HG02588 (cell line): ENCODE measurements at regions not wholly inside any gene's neighbourhood (a gene's known extent, or its start where the extent isn't known, plus 50 kb on each side); places are given as distances from the start of the nearest gene placed in this dataset.

Experiments used
- ATAC-seq: cut with Tn5 transposase; IDR thresholded peaks from one replicate; pipeline ENCODE4 v1.9.1; 2021; ENCODE audit warnings: mild to moderate bottlenecking, moderate library complexity; ENCODE audit not compliant: unreplicated experiment

GRCh38 chr7:41199136-41199535 lies 503.8 kb downstream of the INHBA start:
- ATAC-seq: no peak

- no peak for ATAC-seq
Observed at GRCh38 chr7:41198502-41198901, 504.4 kb downstream of the INHBA start.

GRCh38 chr7:41197769-41198168 lies 505.1 kb downstream of the INHBA start:
- no peak for ATAC-seq

GRCh38 chr7:41193738-41194282 lies 509.1 kb downstream of the INHBA start:
- ATAC-seq: no peak

- ATAC-seq: no peak
Observed at GRCh38 chr7:41190581-41190980, 512.3 kb downstream of the INHBA start.

GRCh38 chr7:41189866-41190265 lies 513.0 kb downstream of the INHBA start:
- no peak for ATAC-seq

GRCh38 chr7:41188163-41189130 lies 514.4 kb downstream of the INHBA start:
- ATAC-seq: no peak

GRCh38 chr7:41187322-41187721 lies 515.6 kb downstream of the INHBA start:
- no peak for ATAC-seq

GRCh38 chr7:41185851-41186250 lies 517.0 kb downstream of the INHBA start:
- ATAC-seq: no peak

GRCh38 chr7:41183741-41184140 lies 519.1 kb downstream of the INHBA start:
- no peak for ATAC-seq

- ATAC-seq: no peak
Observed at GRCh38 chr7:41182782-41183181, 520.1 kb downstream of the INHBA start.

GRCh38 chr7:41175435-41175834 lies 527.5 kb downstream of the INHBA start:
- no peak for ATAC-seq

- ATAC-seq: no peak
Observed at GRCh38 chr7:41174521-41174920, 528.4 kb downstream of the INHBA start.

- ATAC-seq: no peak
Observed at GRCh38 chr7:41170466-41170865, 532.4 kb downstream of the INHBA start.

- no peak for ATAC-seq
Observed at GRCh38 chr7:41169317-41169716, 533.6 kb downstream of the INHBA start.

- no peak for ATAC-seq
Observed at GRCh38 chr7:41167836-41168235, 535.1 kb downstream of the INHBA start.

- ATAC-seq: no peak
Observed at GRCh38 chr7:41164440-41164839, 538.5 kb downstream of the INHBA start.

GRCh38 chr7:41163991-41164390 lies 538.9 kb downstream of the INHBA start:
- ATAC-seq: no peak

- ATAC-seq: no peak
Observed at GRCh38 chr7:41162612-41163011, 540.3 kb downstream of the INHBA start.

- ATAC-seq: no peak
Observed at GRCh38 chr7:41161041-41161587, 541.8 kb downstream of the INHBA start.

- no peak for ATAC-seq
Observed at GRCh38 chr7:41156268-41156667, 546.6 kb downstream of the INHBA start.

- ATAC-seq: no peak
Observed at GRCh38 chr7:41153268-41153667, 549.6 kb downstream of the INHBA start.
